ENCODE measurements at regions not wholly inside any gene's neighbourhood (a gene's known extent, or its start where the extent isn't known, plus 50 kb on each side); places are given as distances from the start of the nearest gene placed in this dataset.

DNA sequence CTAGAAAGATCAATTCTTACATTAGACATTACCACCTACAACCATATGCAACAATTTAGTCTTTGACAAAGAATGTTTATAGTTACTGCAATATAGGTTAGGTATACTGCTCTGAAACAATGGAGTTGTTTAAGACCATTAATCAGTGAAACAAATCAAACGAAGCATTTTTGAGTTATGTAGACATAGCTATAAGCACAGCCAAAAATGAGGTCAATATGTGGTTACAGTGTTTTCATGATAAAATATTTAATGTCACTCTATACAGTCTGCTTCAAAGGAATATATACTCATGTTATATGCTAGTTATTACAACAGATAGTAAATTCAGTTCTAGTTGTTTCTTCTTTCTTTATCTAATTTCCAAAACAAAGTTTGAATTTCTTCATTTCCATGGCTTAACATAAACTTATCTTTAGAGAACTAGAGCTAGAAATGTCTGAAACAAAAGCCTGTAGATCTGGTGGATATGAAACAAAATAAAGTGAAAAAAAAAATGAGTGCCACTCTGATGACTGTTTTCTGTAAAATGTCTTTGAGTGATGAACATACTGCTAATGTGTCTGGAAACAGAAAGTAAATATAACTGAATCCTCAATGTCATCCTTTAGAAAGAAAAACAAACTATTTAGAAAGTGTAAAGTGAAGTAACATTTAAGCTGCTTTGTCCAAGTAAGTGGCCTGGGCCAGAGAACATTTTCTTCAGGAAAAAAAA, 809.0 kb downstream of the FAT4 start:
- TF ChIP-seq CTCF (IDR thresholded peaks at IDR 0.05) (no peak), EZH2 (IDR thresholded peaks at IDR 0.05; ENCODE audit: borderline replicate concordance, insufficient read depth, low read depth, low read length, poor library complexity, severe bottlenecking) (no peak)

Data from B cell (primary cell).